WTC11 (cell line): ENCODE measurements at regions not wholly inside any gene's neighbourhood (a gene's known extent, or its start where the extent isn't known, plus 50 kb on each side); places are given as distances from the start of the nearest gene placed in this dataset.
"Not testable (repeated sequence)": the region's sequence is repeated elsewhere in the genome, so short reads cannot be mapped to it uniquely, and the experiment has no call there.

Experiments used
- NR2C2 ChIP-seq: sonication (generic); formaldehyde crosslinking; IDR thresholded peaks from 2 replicates; pipeline ENCODE4 v1.8.0; 2022; ENCODE audit warnings: mild to moderate bottlenecking, missing genetic modification reagents
- TF ChIP-seq, protein P1 (sequence below): fragments of 200-600 bp; IDR thresholded peaks from 2 replicates; pipeline ENCODE4 v1.8.0; 2022; ENCODE audit warnings: antibody characterized with exemption

- TF ChIP-seq, protein P1, sequence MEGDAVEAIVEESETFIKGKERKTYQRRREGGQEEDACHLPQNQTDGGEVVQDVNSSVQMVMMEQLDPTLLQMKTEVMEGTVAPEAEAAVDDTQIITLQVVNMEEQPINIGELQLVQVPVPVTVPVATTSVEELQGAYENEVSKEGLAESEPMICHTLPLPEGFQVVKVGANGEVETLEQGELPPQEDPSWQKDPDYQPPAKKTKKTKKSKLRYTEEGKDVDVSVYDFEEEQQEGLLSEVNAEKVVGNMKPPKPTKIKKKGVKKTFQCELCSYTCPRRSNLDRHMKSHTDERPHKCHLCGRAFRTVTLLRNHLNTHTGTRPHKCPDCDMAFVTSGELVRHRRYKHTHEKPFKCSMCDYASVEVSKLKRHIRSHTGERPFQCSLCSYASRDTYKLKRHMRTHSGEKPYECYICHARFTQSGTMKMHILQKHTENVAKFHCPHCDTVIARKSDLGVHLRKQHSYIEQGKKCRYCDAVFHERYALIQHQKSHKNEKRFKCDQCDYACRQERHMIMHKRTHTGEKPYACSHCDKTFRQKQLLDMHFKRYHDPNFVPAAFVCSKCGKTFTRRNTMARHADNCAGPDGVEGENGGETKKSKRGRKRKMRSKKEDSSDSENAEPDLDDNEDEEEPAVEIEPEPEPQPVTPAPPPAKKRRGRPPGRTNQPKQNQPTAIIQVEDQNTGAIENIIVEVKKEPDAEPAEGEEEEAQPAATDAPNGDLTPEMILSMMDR: not testable (repeated sequence)
- TF ChIP-seq NR2C2: not testable (repeated sequence)
These were observed 194.8 kb downstream of the EMP1 start for GRCh38 chr12:13391375-13391774.
